H9 (cell line): ENCODE measurements at regions not wholly inside any gene's neighbourhood (a gene's known extent, or its start where the extent isn't known, plus 50 kb on each side); places are given as distances from the start of the nearest gene placed in this dataset.

ENCODE experiments used
- DNase-seq: peaks from one replicate; pipeline ENCODE4 v3.0.0-alpha.2; 2017
- H2AFZ ChIP-seq: one replicate; pipeline ENCODE4 v1.6.1; 2013; ENCODE audit warnings: mild to moderate bottlenecking, low read length, control low read depth, moderate library complexity
- H2AK5ac ChIP-seq: 2 replicates; pipeline ENCODE4 v1.6.1; 2013; ENCODE audit warnings: low read length, control low read depth, mixed read lengths; ENCODE audit not compliant: insufficient read length
- H2BK120ac ChIP-seq: one replicate; pipeline ENCODE4 v1.6.1; 2013; ENCODE audit warnings: low read depth, mild to moderate bottlenecking, low read length, control low read depth, inconsistent platforms; ENCODE audit not compliant: poor library complexity, severe bottlenecking
- H2BK12ac ChIP-seq: 2 replicates; pipeline ENCODE4 v1.6.1; 2013; ENCODE audit warnings: low read length, control low read depth, mixed read lengths, low read depth; ENCODE audit not compliant: insufficient read length
- H2BK15ac ChIP-seq: 2 replicates; pipeline ENCODE4 v1.6.1; 2013; ENCODE audit warnings: low read depth, low read length, control low read depth
- H2BK20ac ChIP-seq: one replicate; pipeline ENCODE4 v1.6.1; 2013; ENCODE audit warnings: low read depth, mild to moderate bottlenecking, low read length, control low read depth, inconsistent platforms; ENCODE audit not compliant: poor library complexity, severe bottlenecking
- H2BK5ac ChIP-seq: 2 replicates; pipeline ENCODE4 v1.6.1; 2013; ENCODE audit warnings: low read length, control low read depth, mixed read lengths; ENCODE audit not compliant: insufficient read length
- H3K14ac ChIP-seq: 2 replicates; pipeline ENCODE4 v1.6.1; 2013; ENCODE audit warnings: low read length, control low read depth; ENCODE audit not compliant: insufficient read depth
- H3K18ac ChIP-seq: 2 replicates; pipeline ENCODE4 v1.6.1; 2013; ENCODE audit warnings: low read depth, mild to moderate bottlenecking, mixed read lengths, low read length, control low read depth; ENCODE audit not compliant: insufficient read length
- H3K23ac ChIP-seq: 2 replicates; pipeline ENCODE4 v1.6.1; 2013; ENCODE audit warnings: low read length, control low read depth, mixed read lengths, low read depth; ENCODE audit not compliant: insufficient read length
- H3K23me2 ChIP-seq: 2 replicates; pipeline ENCODE4 v1.6.1; 2013; ENCODE audit warnings: low read depth, mild to moderate bottlenecking, mixed read lengths, low read length, control low read depth; ENCODE audit not compliant: insufficient read length, poor library complexity, severe bottlenecking
- H3K27ac ChIP-seq: 2 replicates; pipeline ENCODE4 v1.5.1; 2013; ENCODE audit warnings: low read length, control low read depth, mixed read lengths, low read depth; ENCODE audit not compliant: insufficient read length
- H3K27me3 ChIP-seq: 2 replicates; pipeline ENCODE4 v1.6.1; 2013; ENCODE audit warnings: low read length, control low read depth, inconsistent platforms; ENCODE audit not compliant: insufficient read depth
- H3K4ac ChIP-seq: 2 replicates; pipeline ENCODE4 v1.6.1; 2013; ENCODE audit warnings: low read depth, mild to moderate bottlenecking, control low read depth, inconsistent platforms, low read length, moderate library complexity
- H3K4me1 ChIP-seq: 2 replicates; pipeline ENCODE4 v1.6.1; 2013; ENCODE audit warnings: low read length, control low read depth, inconsistent platforms; ENCODE audit not compliant: insufficient read depth
- H3K4me2 ChIP-seq: 2 replicates; pipeline ENCODE4 v1.6.1; 2013; ENCODE audit warnings: low read length, control low read depth, mixed read lengths; ENCODE audit not compliant: insufficient read length, insufficient read depth
- H3K56ac ChIP-seq: 2 replicates; pipeline ENCODE4 v1.6.1; 2013; ENCODE audit warnings: low read depth, mild to moderate bottlenecking, mixed read lengths, low read length, control low read depth; ENCODE audit not compliant: insufficient read length
- H3K79me1 ChIP-seq: 2 replicates; pipeline ENCODE4 v1.6.1; 2013; ENCODE audit warnings: low read depth, mild to moderate bottlenecking, moderate library complexity, low read length, control low read depth, inconsistent platforms; ENCODE audit not compliant: insufficient read depth, poor library complexity, severe bottlenecking
- H3K79me2 ChIP-seq: 2 replicates; pipeline ENCODE4 v1.6.1; 2013; ENCODE audit warnings: low read length, control low read depth, inconsistent platforms; ENCODE audit not compliant: insufficient read depth
- H3K9ac ChIP-seq: 2 replicates; pipeline ENCODE4 v1.6.1; 2013; ENCODE audit warnings: low read length, control low read depth, mixed read lengths; ENCODE audit not compliant: insufficient read length; ENCODE audit errors: extremely low read depth
- H3K9me3 ChIP-seq: one replicate; pipeline ENCODE4 v1.6.1; 2013; ENCODE audit warnings: low read depth, low read length, inconsistent platforms; ENCODE audit not compliant: control insufficient read depth
- H3T11ph ChIP-seq: one replicate; pipeline ENCODE4 v1.6.1; 2013; ENCODE audit warnings: mild to moderate bottlenecking, low read length, control low read depth, inconsistent platforms
- H4K20me1 ChIP-seq: one replicate; pipeline ENCODE4 v1.6.1; 2013; ENCODE audit not compliant: control insufficient read depth, insufficient read length, insufficient read depth
- H4K5ac ChIP-seq: 2 replicates; pipeline ENCODE4 v1.6.1; 2013; ENCODE audit warnings: low read depth, mild to moderate bottlenecking, mixed read lengths, low read length, control low read depth; ENCODE audit not compliant: insufficient read length
- H4K8ac ChIP-seq: replicated peaks from 2 replicates; pipeline ENCODE4 v1.6.1; 2013; ENCODE audit warnings: low read length, control low read depth, mixed read lengths, low read depth; ENCODE audit not compliant: insufficient read length
- H4K91ac ChIP-seq: 2 replicates; pipeline ENCODE4 v1.6.1; 2013; ENCODE audit warnings: low read depth, mild to moderate bottlenecking, moderate library complexity, mixed read lengths, low read length, control low read depth; ENCODE audit not compliant: insufficient read length
- H3K27ac Mint-ChIP-seq, 3 experiments: 2 replicates in 2 of 3; 3 replicates in 1 of 3; pipeline ENCODE4 v1.8.0; 2020 to 2021; ENCODE audit warnings: mixed read lengths in 3 of 3, mild to moderate bottlenecking in 1 of 3, moderate library complexity in 1 of 3
- H3K27me3 Mint-ChIP-seq: 2 replicates; pipeline ENCODE4 v1.8.0; 2021; ENCODE audit warnings: low read depth, mild to moderate bottlenecking, moderate library complexity, mixed read lengths
- H3K36me3 Mint-ChIP-seq, 3 experiments: 2 replicates in 2 of 3; 3 replicates in 1 of 3; pipeline ENCODE4 v1.8.0; 2020 to 2021; ENCODE audit warnings: low read depth in 3 of 3, mixed read lengths in 3 of 3; ENCODE audit not compliant: insufficient read depth in 1 of 3
- H3K4me1 Mint-ChIP-seq, 2 experiments: 2 replicates each; pipeline ENCODE4 v1.8.0; 2020; ENCODE audit warnings: mixed read lengths in 2 of 2
- H3K4me3 Mint-ChIP-seq, 2 experiments: 2 replicates in 1 of 2; 3 replicates in 1 of 2; pipeline ENCODE4 v1.8.0; 2020 to 2021; ENCODE audit warnings: mild to moderate bottlenecking in 2 of 2, mixed read lengths in 2 of 2, moderate library complexity in 1 of 2
- H3K9me3 Mint-ChIP-seq, 2 experiments: 2 replicates in 1 of 2; 3 replicates in 1 of 2; pipeline ENCODE4 v1.8.0; 2020; ENCODE audit warnings: mild to moderate bottlenecking in 2 of 2, mixed read lengths in 2 of 2, moderate library complexity in 1 of 2
- WGBS: extraction: QIAGEN DNeasy Blood & Tissue Kit; methylation state at CpG from one replicate; pipeline ENCODE4 v1.1.7; 2013; ENCODE audit warnings: missing lambda C conversion rate, low lambda C conversion rate, mixed read lengths; ENCODE audit not compliant: insufficient read length; ENCODE audit errors: extremely low coverage; 5-methylcytosine and 5-hydroxymethylcytosine counted together
- TF ChIP-seq, protein P1 (sequence below): fragments of 200-600 bp; sonication (generic); conservative IDR thresholded peaks from 3 replicates; pipeline ENCODE4 v1.8.0; 2021; ENCODE audit warnings: antibody characterized with exemption, mild to moderate bottlenecking

DNA sequence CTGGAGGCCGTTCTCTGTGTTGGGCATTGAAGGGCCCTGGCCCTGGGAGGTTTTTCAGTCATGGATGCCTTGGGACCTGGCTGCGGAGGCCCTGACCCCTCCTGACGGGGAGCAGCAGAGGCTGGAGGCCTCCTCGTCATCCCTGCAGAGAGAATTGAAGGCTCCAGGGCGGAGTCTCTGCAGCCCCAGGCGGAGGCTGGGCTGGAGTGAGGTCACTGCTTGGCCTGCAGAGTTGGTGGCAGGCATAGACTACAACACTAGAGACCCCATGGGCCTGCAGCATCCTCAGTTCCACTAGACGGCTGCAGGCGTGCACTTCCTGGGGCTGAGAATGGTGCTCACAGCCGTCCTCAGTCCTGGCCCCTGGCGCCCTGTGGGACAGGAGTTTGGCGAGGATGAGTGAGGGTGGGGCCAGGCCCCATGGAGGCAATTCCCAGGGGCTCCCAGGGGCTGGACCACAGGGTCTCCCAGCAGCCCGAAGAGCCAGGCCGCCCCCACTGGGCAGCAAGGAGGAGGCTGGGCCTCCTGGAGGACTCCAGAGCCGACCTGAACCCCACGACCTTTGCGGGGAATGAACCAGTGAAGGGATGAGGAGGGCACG lies 1194.9 kb downstream of the BRD1 start:
- WGBS, result no CpG with 5 or more reads among the region's 17 CpGs
- H4K20me1 ChIP-seq, result peaks cover 2% of the 10 kb centered on the region
- TF ChIP-seq, protein P1, sequence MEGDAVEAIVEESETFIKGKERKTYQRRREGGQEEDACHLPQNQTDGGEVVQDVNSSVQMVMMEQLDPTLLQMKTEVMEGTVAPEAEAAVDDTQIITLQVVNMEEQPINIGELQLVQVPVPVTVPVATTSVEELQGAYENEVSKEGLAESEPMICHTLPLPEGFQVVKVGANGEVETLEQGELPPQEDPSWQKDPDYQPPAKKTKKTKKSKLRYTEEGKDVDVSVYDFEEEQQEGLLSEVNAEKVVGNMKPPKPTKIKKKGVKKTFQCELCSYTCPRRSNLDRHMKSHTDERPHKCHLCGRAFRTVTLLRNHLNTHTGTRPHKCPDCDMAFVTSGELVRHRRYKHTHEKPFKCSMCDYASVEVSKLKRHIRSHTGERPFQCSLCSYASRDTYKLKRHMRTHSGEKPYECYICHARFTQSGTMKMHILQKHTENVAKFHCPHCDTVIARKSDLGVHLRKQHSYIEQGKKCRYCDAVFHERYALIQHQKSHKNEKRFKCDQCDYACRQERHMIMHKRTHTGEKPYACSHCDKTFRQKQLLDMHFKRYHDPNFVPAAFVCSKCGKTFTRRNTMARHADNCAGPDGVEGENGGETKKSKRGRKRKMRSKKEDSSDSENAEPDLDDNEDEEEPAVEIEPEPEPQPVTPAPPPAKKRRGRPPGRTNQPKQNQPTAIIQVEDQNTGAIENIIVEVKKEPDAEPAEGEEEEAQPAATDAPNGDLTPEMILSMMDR, result no peak
- H3K9ac ChIP-seq, result no peak overlapping the region
- no peak overlapping the region for H2BK12ac ChIP-seq
- H3K4me2 ChIP-seq, result no peak overlapping the region
- no peaks in the 10 kb centered on the region for H3K9me3 ChIP-seq
- no peak overlapping the region; a peak in 1 of 7 replicates for H3K27ac Mint-ChIP-seq
- H3K9me3 Mint-ChIP-seq, result no peaks in the 10 kb centered on the region
- no peaks in the 10 kb centered on the region for H3K23me2 ChIP-seq
- H3K18ac ChIP-seq, result no peak overlapping the region
- no peaks in the 10 kb centered on the region for H3K36me3 Mint-ChIP-seq
- no peak overlapping the region for H4K8ac ChIP-seq
- H3K4me3 Mint-ChIP-seq, result no peak overlapping the region
- H4K91ac ChIP-seq, result no peak overlapping the region
- no peaks in the 10 kb centered on the region for H3K27me3 ChIP-seq
- no peaks in the 10 kb centered on the region for H3K27me3 Mint-ChIP-seq
- no peak overlapping the region for H2BK5ac ChIP-seq
- H2BK20ac ChIP-seq, result no peak overlapping the region
- DNase-seq, result no peak
- no peak overlapping the region for H3K56ac ChIP-seq
- no peaks in the 10 kb centered on the region for H3K79me1 ChIP-seq
- no peaks in the 10 kb centered on the region for H3K79me2 ChIP-seq
- no peak overlapping the region for H3T11ph ChIP-seq
- no peaks in the 10 kb centered on the region; the same call in 1 of the 2 replicates for H3K4me1 ChIP-seq
- 0 out of 2 replicates have a peak overlapping the region, but pooled peaks have one; percentile 1 for H3K14ac ChIP-seq
- H2BK120ac ChIP-seq, result no peak overlapping the region
- no peak overlapping the region for H3K23ac ChIP-seq
- no peak overlapping the region for H3K4ac ChIP-seq
- no peak overlapping the region for H3K27ac ChIP-seq
- H2AK5ac ChIP-seq, result no peak overlapping the region
- peaks cover 13 to 27% of the 10 kb centered on the region in 2 experiments for H3K4me1 Mint-ChIP-seq
- no peak overlapping the region for H2AFZ ChIP-seq
- H4K5ac ChIP-seq, result no peak overlapping the region
- no peak overlapping the region for H2BK15ac ChIP-seq
